ENCODE measurements at regions not wholly inside any gene's neighbourhood (a gene's known extent, or its start where the extent isn't known, plus 50 kb on each side); places are given as distances from the start of the nearest gene placed in this dataset.

- no peak for TF ChIP-seq CTCF (IDR thresholded peaks at IDR 0.05)
- no peak for TF ChIP-seq POLR2A (IDR thresholded peaks at IDR 0.05)
Observed at GRCh38 chr15:45919806-45920205, 285.0 kb downstream of the SQOR start.
